ENCODE measurements at regions not wholly inside any gene's neighbourhood (a gene's known extent, or its start where the extent isn't known, plus 50 kb on each side); places are given as distances from the start of the nearest gene placed in this dataset.
"Not testable (repeated sequence)": the region's sequence is repeated elsewhere in the genome, so short reads cannot be mapped to it uniquely, and the experiment has no call there.

DNA sequence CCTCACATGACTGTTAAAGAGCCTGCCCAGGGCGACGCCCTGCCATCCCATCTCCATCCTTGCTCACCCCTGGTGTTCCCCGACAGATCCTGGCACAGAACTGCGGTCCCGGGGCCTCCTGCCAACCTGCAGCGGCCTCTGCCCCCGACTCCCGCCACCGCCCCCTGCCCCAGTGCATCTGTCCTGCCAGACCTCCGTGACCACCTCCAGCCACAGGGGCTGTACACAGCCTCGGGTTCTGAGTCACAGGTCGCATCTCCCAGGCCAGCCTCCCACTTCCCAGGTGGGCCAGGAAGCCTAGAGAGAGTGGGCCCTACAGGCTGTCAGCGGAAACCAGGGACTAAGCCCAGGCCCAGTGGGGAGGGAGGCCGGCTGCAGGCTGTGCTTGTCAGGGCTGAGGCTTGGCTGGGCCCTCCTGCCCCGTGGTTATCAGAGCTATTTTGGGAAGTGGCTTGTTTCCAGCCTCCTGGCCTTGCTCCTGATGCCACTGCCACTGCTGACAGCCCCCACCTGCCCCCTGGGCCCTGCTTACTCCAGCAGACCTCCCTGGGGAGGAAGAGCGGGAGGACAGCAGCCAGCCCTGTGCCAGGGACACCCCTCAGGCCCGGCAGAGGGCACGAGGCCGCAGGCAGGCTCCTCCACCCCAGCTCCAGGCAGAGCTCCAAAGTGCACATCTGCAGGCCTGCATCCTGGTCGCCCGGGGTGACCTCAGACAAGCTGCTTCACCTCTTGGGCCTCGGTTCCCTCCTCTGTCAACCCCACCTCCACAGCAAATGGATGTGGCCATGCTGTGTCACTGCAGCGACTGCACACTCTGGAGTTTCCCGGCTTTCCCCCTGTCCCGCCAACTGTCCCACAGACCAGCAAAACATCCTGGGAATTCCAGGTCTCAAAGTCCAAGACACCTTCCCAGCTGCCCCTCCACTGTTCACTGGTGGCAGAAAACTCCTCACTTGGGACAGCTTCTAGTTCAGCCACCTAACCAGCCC lies 124.1 kb upstream of the AKAP13 start:
- intact Hi-C loops (cut with DNase I); H3K27me3 ChIP-seq; H3K27ac ChIP-seq; H3K36me3 ChIP-seq; H3K9me3 ChIP-seq; H3K4me3 ChIP-seq; H3K4me1 ChIP-seq: not testable (repeated sequence)
- peak; percentile 74 to 82 for DNase-seq (ENCODE audit: extremely low spot score in 2 of 2)

DNA sequence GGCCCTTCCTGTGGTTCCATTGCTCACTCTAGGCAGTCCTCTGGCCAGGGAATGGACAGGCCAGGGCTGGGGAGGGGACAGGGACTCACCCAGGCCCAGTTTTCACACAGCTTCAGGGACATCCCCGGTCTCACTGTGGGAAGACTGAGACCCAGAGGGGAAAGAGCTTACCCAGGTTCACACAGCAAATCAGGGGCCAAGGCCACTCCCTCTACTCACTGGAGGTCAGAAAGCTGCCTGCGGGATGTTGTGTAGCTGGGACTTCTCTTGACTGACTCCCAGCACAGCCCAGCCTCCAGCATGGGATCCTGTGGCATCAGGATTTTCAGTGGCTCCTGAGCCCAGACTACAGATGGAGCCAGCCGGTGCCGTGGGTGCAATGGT lies 122.3 kb upstream of the AKAP13 start:
- H3K4me1 ChIP-seq; H3K4me3 ChIP-seq; H3K36me3 ChIP-seq; H3K27me3 ChIP-seq; intact Hi-C loops (cut with DNase I); H3K9me3 ChIP-seq; H3K27ac ChIP-seq: not testable (repeated sequence)
- DNase-seq (ENCODE audit: extremely low spot score in 2 of 2): peak; percentile 22 to 85

DNA sequence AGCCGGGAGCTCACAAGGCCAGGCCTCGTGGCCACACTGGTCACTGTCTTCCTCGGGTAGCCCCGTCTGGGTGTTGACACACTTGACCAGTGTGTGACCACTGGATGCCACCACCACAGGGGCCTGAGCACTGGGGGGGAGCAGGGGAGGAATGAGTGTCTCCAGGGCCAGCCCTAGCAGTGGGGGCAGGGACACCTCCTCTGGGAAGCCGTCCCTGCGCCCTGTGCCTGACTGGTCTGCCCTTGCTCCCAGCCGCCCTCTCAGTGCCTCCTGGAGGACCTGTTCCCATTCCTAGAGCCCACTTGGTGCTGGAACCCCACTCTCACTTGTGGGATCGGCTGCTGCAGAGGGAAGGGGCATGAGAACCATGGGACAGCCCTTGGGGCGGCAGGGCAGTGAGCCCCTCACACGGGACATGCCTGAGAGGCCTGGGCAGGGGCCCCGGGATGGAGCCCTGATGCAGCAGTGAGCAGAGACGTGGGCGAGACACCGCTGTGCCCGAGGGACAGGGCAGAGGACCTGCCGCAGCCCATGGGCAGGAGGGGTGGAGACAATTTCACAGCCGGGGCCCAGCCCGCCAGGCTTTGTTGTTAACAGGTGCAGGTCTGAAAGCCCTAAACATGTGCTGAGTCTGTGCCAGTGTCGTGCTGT lies 121.7 kb upstream of the AKAP13 start:
- peak; percentile 19 to 34 for DNase-seq (ENCODE audit: extremely low spot score in 2 of 2)
- H3K4me3 ChIP-seq; H3K27ac ChIP-seq; intact Hi-C loops (cut with DNase I); H3K9me3 ChIP-seq; H3K36me3 ChIP-seq; H3K27me3 ChIP-seq; H3K4me1 ChIP-seq: not testable (repeated sequence)

DNA sequence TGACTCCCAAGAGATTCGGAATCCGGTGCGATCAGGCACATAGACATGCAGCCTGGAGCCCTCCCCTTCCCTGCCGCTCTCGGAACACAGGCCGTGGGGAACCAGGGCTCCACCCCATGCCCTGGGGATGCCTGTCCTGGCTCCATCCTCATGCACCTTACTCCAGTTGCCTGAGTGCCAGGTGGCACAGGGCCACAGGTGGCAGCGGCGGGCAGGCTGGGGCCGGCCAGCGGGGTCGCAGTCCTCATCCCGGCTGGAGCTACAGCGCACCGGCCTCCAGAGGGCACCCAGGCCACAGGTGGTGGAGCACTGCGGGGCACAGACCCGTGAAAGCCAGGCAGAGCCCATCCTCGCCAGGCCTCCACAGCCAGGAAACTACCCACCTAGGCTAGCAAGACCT lies 119.9 kb upstream of the AKAP13 start:
- DNase-seq (ENCODE audit: extremely low spot score in 2 of 2); H3K36me3 ChIP-seq; H3K4me3 ChIP-seq; H3K9me3 ChIP-seq; H3K27me3 ChIP-seq; H3K4me1 ChIP-seq; H3K27ac ChIP-seq; intact Hi-C loops (cut with DNase I): not testable (repeated sequence)

DNA sequence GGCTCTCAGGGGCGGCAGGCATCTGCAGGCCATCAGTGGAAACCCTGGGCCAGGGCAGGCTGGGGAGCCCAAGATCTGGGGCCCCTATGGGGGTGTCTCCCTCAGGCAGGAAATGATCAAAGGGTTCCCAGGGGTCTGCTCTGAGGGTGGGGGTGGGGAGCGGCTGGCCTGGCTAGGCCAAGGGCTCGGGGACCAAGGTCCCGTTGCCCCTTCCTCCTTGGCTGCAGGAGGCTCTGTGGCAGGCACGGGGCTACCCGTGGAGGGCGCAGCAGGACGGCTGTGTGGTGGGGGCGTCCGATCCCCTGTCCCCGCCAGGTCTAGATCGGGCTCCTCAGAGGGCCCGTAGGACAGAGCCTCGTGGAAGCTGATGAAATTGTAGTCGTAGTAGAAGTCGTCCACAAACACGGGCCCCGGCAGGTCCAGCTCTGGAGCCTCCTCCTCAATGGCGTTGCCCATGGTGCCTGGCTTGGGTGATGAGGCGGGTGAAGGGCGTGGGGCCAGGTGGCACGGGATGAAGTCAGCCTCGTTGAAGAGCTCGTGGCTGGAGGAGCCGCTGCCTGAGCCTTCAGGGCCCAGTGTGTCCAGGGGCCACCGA lies 117.8 kb upstream of the AKAP13 start:
- H3K9me3 ChIP-seq; H3K27me3 ChIP-seq; intact Hi-C loops (cut with DNase I); H3K4me1 ChIP-seq; H3K4me3 ChIP-seq; H3K36me3 ChIP-seq; H3K27ac ChIP-seq; DNase-seq (ENCODE audit: extremely low spot score in 2 of 2): not testable (repeated sequence)

DNA sequence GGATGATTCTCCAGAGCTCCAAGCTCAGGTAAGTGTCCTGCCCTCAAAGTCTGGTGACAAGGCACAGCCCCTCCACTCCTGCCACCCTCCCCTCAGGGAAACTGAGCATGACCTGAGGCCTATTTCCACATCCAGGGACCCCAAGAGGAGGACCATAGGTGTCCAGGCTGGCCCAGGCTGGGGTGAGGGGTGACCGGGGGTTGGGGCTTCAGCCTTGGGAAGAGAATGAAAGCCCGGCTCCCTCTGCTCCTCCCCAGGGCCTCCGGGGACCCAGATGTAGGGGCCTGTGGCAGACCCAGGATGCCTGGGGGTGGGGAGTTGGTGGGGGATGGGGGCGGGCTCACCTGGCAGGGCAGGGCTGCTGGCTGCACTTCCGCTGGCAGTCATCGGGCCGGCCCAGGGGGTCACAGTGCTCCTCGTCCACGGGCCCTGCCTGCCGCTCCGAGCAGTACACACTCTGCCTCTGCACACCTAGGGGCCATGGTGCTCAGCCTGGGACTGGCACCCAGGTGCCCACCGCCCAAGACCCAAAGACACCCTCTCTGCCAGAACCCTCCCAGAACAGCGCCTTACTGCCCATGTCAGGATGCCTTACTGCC lies 116.5 kb upstream of the AKAP13 start:
- H3K4me1 ChIP-seq; H3K27ac ChIP-seq; DNase-seq (ENCODE audit: extremely low spot score in 2 of 2); H3K27me3 ChIP-seq; intact Hi-C loops (cut with DNase I); H3K36me3 ChIP-seq; H3K4me3 ChIP-seq; H3K9me3 ChIP-seq: not testable (repeated sequence)

DNA sequence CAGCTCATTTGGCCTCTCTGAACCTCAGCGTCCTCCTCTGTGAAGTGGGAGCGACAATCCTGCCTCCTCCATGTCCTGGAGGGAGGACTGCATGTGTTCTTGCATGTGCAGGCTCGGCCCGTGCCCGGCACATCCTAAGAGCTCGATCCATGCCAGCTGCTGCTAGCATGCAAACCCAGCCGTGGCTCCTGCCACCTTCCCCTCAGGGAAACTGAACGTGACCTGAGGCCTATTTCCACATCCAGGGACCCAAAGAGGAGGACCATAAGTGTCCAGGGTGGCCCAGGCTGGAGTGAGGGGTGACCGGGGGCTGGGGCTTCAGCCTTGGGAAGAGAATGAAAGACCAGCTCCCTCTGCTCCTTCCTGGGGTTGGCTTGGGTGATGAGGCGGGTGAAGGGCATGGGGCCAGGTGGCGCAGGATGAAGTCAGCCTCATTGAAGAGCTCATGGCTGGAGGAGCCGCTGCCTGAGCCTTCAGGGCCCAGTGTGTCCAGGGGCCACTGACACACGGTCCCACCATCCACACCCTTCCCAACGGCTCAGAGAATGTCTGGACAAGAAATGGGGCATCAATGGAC lies 115.7 kb upstream of the AKAP13 start:
- H3K4me1 ChIP-seq; intact Hi-C loops (cut with DNase I); H3K27ac ChIP-seq; DNase-seq (ENCODE audit: extremely low spot score in 2 of 2); H3K27me3 ChIP-seq; H3K4me3 ChIP-seq; H3K9me3 ChIP-seq; H3K36me3 ChIP-seq: not testable (repeated sequence)

DNA sequence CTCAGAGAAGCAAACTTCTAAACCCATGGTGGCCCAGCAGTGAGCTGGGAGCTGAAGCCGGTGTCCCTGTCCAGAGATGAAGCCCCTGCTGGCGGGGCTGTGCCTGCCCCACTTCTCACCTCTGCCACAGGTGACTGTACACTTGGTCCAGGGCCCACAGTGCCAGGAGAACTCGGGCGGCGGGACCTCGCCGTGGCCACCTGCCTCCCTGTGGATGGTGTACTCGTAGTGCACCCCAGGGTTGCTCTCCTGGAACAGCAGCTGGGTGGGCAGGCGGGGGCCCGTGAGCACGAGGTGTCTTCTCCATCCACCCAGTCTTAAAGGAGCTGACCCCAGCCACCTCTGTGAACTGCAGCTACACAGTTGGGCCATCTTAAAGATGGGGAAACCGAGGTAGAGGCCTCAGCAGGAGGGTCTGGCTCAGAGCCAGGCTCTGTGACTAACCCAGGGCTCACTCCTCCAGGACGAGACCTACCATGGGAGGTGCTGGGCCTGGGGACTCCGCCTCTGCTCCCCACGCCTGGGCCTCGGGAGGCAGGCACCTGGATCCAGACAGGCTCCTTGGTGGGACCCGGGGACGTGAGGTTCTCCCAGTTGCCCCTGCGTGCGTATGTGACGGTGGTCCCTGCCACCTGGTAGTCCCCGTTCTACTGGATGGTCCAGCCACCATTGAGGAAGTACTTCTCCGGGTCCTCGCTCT lies 113.1 kb upstream of the AKAP13 start:
- intact Hi-C loops (cut with DNase I); H3K4me3 ChIP-seq; H3K36me3 ChIP-seq; H3K27me3 ChIP-seq; H3K4me1 ChIP-seq; H3K9me3 ChIP-seq; H3K27ac ChIP-seq; DNase-seq (ENCODE audit: extremely low spot score in 2 of 2): not testable (repeated sequence)
